ENCODE measurements at regions not wholly inside any gene's neighbourhood (a gene's known extent, or its start where the extent isn't known, plus 50 kb on each side); places are given as distances from the start of the nearest gene placed in this dataset.

DNA sequence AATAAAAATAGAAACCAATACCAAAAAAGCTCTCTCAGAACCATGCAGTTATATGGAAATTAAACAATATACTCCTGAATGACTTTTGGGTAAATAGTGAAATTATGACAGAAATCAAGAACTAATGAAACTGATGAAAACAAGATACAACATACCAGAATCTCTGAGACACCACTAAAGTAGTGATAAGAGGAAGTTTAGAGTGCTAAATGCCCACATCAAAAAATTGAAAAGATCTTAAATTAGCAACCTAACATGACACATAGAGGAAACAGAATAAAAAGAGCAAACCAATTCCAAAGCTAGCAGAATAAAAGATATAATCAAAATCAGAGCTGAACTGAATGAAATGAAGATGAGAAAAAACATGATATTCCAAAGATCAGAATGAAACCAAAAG is 430.9 kb downstream of the LTN1 start:
- Histone ChIP-seq H4K20me1 (ENCODE audit: control insufficient read depth, insufficient read depth, low read length, poor library complexity, severe bottlenecking) (no peaks in the 10 kb centered on the region), H3K36me3 (replicated peaks in 1 of 2; ENCODE audit: control extremely low read depth in 1 of 2, control insufficient read depth in 1 of 2, extremely low read depth in 1 of 2, insufficient read depth in 2 of 2, low read length in 1 of 2) (no peaks in the 10 kb centered on the region), H3K9ac (ENCODE audit: low read length) (no peak overlapping the region), H3K4me2 (replicated peaks; ENCODE audit: low read depth, low read length, poor library complexity, severe bottlenecking) (no peak overlapping the region), H2AFZ (ENCODE audit: insufficient read depth, low read depth, low read length, poor library complexity, severe bottlenecking) (no peak overlapping the region), H3K27me3 (replicated peaks in 1 of 4; ENCODE audit: control extremely low read depth in 1 of 4, control insufficient read depth in 3 of 4, insufficient read depth in 4 of 4, low read length in 3 of 4) (no peaks in the 10 kb centered on the region), H3K27ac (ENCODE audit: low read length in 2 of 2) (no peak overlapping the region), H3K4me1 (ENCODE audit: control insufficient read depth in 2 of 2, insufficient read depth in 2 of 2, low read length in 2 of 2) (no peaks in the 10 kb centered on the region), H3K4me3 (ENCODE audit: control extremely low read depth in 1 of 5, extremely low read depth in 1 of 5, insufficient read depth in 1 of 5, low read depth in 2 of 5, low read length in 4 of 5) (no peak overlapping the region), H3K9me3 (ENCODE audit: control extremely low read depth in 1 of 3, control insufficient read depth in 2 of 3, insufficient read depth in 1 of 3, low read length in 2 of 3) (peaks cover 0 to 5% (median 1%) of the 10 kb centered on the region in 3 donors), H3K79me2 (ENCODE audit: control insufficient read depth, insufficient read depth, low read length) (no peaks in the 10 kb centered on the region)
- no peaks in the 10 kb centered on the region for H3K27me3 Mint-ChIP-seq
- H3K9me3 Mint-ChIP-seq (ENCODE audit: insufficient read depth) = peaks cover 6% of the 10 kb centered on the region
- POLR2A ChIA-PET = no interaction called here
- no peak for DNase-seq
- H3K4me1 Mint-ChIP-seq = peaks cover 8% of the 10 kb centered on the region
- TF ChIP-seq, protein P1, sequence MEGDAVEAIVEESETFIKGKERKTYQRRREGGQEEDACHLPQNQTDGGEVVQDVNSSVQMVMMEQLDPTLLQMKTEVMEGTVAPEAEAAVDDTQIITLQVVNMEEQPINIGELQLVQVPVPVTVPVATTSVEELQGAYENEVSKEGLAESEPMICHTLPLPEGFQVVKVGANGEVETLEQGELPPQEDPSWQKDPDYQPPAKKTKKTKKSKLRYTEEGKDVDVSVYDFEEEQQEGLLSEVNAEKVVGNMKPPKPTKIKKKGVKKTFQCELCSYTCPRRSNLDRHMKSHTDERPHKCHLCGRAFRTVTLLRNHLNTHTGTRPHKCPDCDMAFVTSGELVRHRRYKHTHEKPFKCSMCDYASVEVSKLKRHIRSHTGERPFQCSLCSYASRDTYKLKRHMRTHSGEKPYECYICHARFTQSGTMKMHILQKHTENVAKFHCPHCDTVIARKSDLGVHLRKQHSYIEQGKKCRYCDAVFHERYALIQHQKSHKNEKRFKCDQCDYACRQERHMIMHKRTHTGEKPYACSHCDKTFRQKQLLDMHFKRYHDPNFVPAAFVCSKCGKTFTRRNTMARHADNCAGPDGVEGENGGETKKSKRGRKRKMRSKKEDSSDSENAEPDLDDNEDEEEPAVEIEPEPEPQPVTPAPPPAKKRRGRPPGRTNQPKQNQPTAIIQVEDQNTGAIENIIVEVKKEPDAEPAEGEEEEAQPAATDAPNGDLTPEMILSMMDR (IDR thresholded peaks at IDR 0.05) = no peak
- TF ChIP-seq EZH2 (IDR thresholded peaks at IDR 0.05; ENCODE audit: borderline replicate concordance, insufficient read depth, low read depth, low read length, poor library complexity, severe bottlenecking) = no peak
- intact Hi-C loops (cut with micrococcal nuclease) = no loop called here
- H3K27ac Mint-ChIP-seq = no peak overlapping the region
- no peak for ATAC-seq (ENCODE audit: low read depth)
- H3K4me3 Mint-ChIP-seq = no peak overlapping the region
- CTCF ChIA-PET = no interaction called here

DNA sequence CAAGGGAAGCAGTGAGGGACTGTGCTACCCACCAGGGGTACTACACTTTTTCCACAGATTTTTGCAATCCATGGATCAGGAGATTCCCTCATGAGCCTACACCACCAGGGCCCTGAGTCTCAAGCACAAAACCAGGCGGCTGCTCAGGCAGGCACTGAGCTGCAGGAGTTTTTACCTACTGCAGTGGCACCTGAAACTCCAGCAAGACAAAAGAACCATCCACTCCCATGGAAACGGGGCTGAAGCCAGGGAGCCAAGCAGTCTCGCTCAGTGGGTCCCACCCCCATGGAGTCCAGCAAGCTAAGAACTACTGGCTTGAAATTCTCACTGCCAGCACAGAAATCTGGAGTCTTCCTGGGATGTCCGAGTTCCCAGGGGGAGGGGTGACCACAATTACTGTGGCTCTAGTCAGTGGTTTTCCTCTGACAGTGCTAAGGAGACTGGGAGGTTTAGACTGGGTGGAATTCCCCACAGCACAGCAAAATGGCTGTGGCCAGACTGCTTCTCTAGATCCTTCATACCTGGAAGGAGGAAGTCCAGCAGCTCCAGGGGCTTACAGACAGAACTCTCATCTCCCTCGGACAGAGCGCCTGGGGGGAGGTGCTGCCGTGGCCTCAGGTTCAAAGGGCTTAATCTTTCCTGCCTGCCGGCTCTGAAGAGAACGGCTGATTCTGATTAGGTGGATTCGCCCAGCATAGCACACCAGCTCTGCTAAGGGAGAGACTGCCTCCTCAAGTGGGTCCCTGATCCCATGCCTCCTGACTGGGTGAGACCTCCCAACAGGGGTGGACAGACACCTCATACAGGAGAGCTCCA is 437.8 kb downstream of the LTN1 start:
- no peaks in the 10 kb centered on the region for H3K27me3 ChIP-seq (replicated peaks in 1 of 4; ENCODE audit: control extremely low read depth in 1 of 4, control insufficient read depth in 3 of 4, insufficient read depth in 4 of 4, low read length in 3 of 4)
- H3K4me2 ChIP-seq (replicated peaks; ENCODE audit: low read depth, low read length, poor library complexity, severe bottlenecking) = no peak overlapping the region
- ChIA-PET CTCF (no interaction called here), POLR2A (no interaction called here)
- no peak overlapping the region for H2AFZ ChIP-seq (ENCODE audit: insufficient read depth, low read depth, low read length, poor library complexity, severe bottlenecking)
- no peaks in the 10 kb centered on the region for H4K20me1 ChIP-seq (ENCODE audit: control insufficient read depth, insufficient read depth, low read length, poor library complexity, severe bottlenecking)
- H3K27me3 Mint-ChIP-seq = no peaks in the 10 kb centered on the region
- H3K79me2 ChIP-seq (ENCODE audit: control insufficient read depth, insufficient read depth, low read length) = no peaks in the 10 kb centered on the region
- H3K4me1 ChIP-seq (ENCODE audit: control insufficient read depth in 2 of 2, insufficient read depth in 2 of 2, low read length in 2 of 2) = no peaks in the 10 kb centered on the region
- DNase-seq (no peak), ATAC-seq (ENCODE audit: low read depth) (no peak)
- TF ChIP-seq, protein P1 (IDR thresholded peaks at IDR 0.05) = no peak
- TF ChIP-seq EZH2 (IDR thresholded peaks at IDR 0.05; ENCODE audit: borderline replicate concordance, insufficient read depth, low read depth, low read length, poor library complexity, severe bottlenecking) = no peak
- H3K4me3 ChIP-seq (ENCODE audit: control extremely low read depth in 1 of 5, extremely low read depth in 1 of 5, insufficient read depth in 1 of 5, low read depth in 2 of 5, low read length in 4 of 5) = no peak overlapping the region
- no peaks in the 10 kb centered on the region for H3K4me1 Mint-ChIP-seq
- intact Hi-C loops (cut with micrococcal nuclease) = no loop called here
- H3K4me3 Mint-ChIP-seq = no peak overlapping the region
- 88% methylated on average over 8 of the region's 10 CpGs for WGBS (ENCODE audit: insufficient coverage)
- peaks cover 0 to 7% (median 0%) of the 10 kb centered on the region in 3 donors for H3K9me3 ChIP-seq (ENCODE audit: control extremely low read depth in 1 of 3, control insufficient read depth in 2 of 3, insufficient read depth in 1 of 3, low read length in 2 of 3)
- no peak overlapping the region for H3K9ac ChIP-seq (ENCODE audit: low read length)
- no peaks in the 10 kb centered on the region for H3K36me3 ChIP-seq (replicated peaks in 1 of 2; ENCODE audit: control extremely low read depth in 1 of 2, control insufficient read depth in 1 of 2, extremely low read depth in 1 of 2, insufficient read depth in 2 of 2, low read length in 1 of 2)
- no peak overlapping the region for H3K27ac Mint-ChIP-seq
- H3K9me3 Mint-ChIP-seq (ENCODE audit: insufficient read depth) = peaks cover 3% of the 10 kb centered on the region
- H3K27ac ChIP-seq (ENCODE audit: low read length in 2 of 2) = no peak overlapping the region
